Caco-2 (cell line): ENCODE measurements at regions not wholly inside any gene's neighbourhood (a gene's known extent, or its start where the extent isn't known, plus 50 kb on each side); places are given as distances from the start of the nearest gene placed in this dataset.

Source experiments
- BruUV-seq: library from RNA; stranded (reverse); fragments of 400-500 nt; replicated peaks from 2 replicates; lab custom pipeline; 2021; lab: Mats Ljungman, UMichigan
- CTCF ChIA-PET: fragments of 300-600 bp; sonication (Branson Sonifier 250); formaldehyde crosslinking; loops from one replicate; lab custom pipeline; 2022; ENCODE audit warnings: antibody characterized with exemption; lab: Charles Lee
- POLR2A ChIA-PET: fragments of 300-600 bp; sonication (Branson Sonifier 250); formaldehyde crosslinking; loops from one replicate; lab custom pipeline; 2022; ENCODE audit warnings: antibody characterized with exemption; lab: Charles Lee
- DNase-seq, 2 experiments: peaks; one replicate each; pipeline versions ENCODE4 v3.0.0 to v3.0.0-alpha.2; 2020 to 2022
- H3K27me3 ChIP-seq: replicated peaks from 2 replicates; pipeline ENCODE4 v1.6.0; 2011; ENCODE audit warnings: low read length; ENCODE audit not compliant: control insufficient read depth, insufficient read depth
- H3K36me3 ChIP-seq: 2 replicates; pipeline ENCODE4 v1.5.1; 2011; ENCODE audit warnings: low read length; ENCODE audit not compliant: control insufficient read depth, insufficient read depth
- H3K4me1 ChIP-seq: fragments of 250-450 bp; sonication (Bioruptor Pico); 2 replicates; pipeline ENCODE4 v1.5.1; 2020; ENCODE audit warnings: mild to moderate bottlenecking
- H3K4me3 ChIP-seq: 2 replicates; pipeline ENCODE4 v1.5.1; 2011; ENCODE audit warnings: low read depth, mild to moderate bottlenecking, control low read depth, low read length
- H3K9me3 ChIP-seq: fragments of 250-450 bp; sonication (Bioruptor Pico); 2 replicates; pipeline ENCODE4 v1.5.1; 2020; ENCODE audit warnings: mild to moderate bottlenecking, moderate library complexity
- H3K27ac Mint-ChIP-seq: one replicate; pipeline ENCODE4 v1.8.0; 2022; ENCODE audit warnings: mixed read lengths; ENCODE audit not compliant: unreplicated experiment
- H3K27me3 Mint-ChIP-seq: one replicate; pipeline ENCODE4 v1.8.0; 2022; ENCODE audit warnings: mixed read lengths; ENCODE audit not compliant: insufficient read depth, unreplicated experiment
- H3K36me3 Mint-ChIP-seq: one replicate; pipeline ENCODE4 v1.8.0; 2022; ENCODE audit warnings: mild to moderate bottlenecking, mixed read lengths; ENCODE audit not compliant: insufficient read depth, unreplicated experiment
- H3K4me1 Mint-ChIP-seq: one replicate; pipeline ENCODE4 v1.8.0; 2022; ENCODE audit warnings: low read depth, mixed read lengths; ENCODE audit not compliant: unreplicated experiment
- H3K4me3 Mint-ChIP-seq: one replicate; pipeline ENCODE4 v1.8.0; 2022; ENCODE audit warnings: mild to moderate bottlenecking, moderate library complexity, mixed read lengths; ENCODE audit not compliant: unreplicated experiment
- H3K9me3 Mint-ChIP-seq: one replicate; pipeline ENCODE4 v1.8.0; 2022; ENCODE audit warnings: mixed read lengths; ENCODE audit not compliant: unreplicated experiment
- CTCF ChIP-seq, 2 experiments: fragments of 200-600 bp in 1 of 2; IDR thresholded peaks; 1 replicate in 1 of 2; 2 replicates in 1 of 2; pipeline versions ENCODE4 v1.5.1 to v1.8.0; 2011 to 2022; ENCODE audit warnings: antibody characterized with exemption in 1 of 2, control low read depth in 1 of 2, inconsistent platforms in 1 of 2, low read depth in 1 of 2, low read length in 1 of 2, mild to moderate bottlenecking in 1 of 2, moderate library complexity in 1 of 2; ENCODE audit not compliant: insufficient read depth in 1 of 2, severe bottlenecking in 1 of 2, unreplicated experiment in 1 of 2
- intact Hi-C: fragments of 100-400 bp; cut with micrococcal nuclease; formaldehyde crosslinking; loops from one replicate; pipeline ENCODE4 v1.10.0; 2022; ENCODE audit not compliant: unreplicated experiment

- no peaks in the 10 kb centered on the region for H3K36me3 Mint-ChIP-seq
- Histone ChIP-seq H3K27me3 (no peaks in the 10 kb centered on the region), H3K4me3 (no peak overlapping the region), H3K36me3 (no peaks in the 10 kb centered on the region), H3K4me1 (no peaks in the 10 kb centered on the region), H3K9me3 (no peaks in the 10 kb centered on the region)
- H3K27me3 Mint-ChIP-seq = no peaks in the 10 kb centered on the region
- intact Hi-C loops = no loop called here
- no peak overlapping the region for H3K4me3 Mint-ChIP-seq
- no peak for TF ChIP-seq CTCF (IDR thresholded peaks at IDR 0.05; ENCODE audit: insufficient read depth in 1 of 2, low read depth in 1 of 2, low read length in 1 of 2, severe bottlenecking in 1 of 2, unreplicated experiment in 1 of 2)
- CTCF ChIA-PET = no interaction called here
- no peaks in the 10 kb centered on the region for H3K9me3 Mint-ChIP-seq
- BruUV-seq = no TSS peak
- DNase-seq = no peak
- H3K4me1 Mint-ChIP-seq = no peaks in the 10 kb centered on the region
- POLR2A ChIA-PET = no interaction called here
- H3K27ac Mint-ChIP-seq = no peak overlapping the region
Observed at GRCh38 chr6:48197941-48198340, 86.9 kb upstream of the PTCHD4 start.

GRCh38 chr6:48194596-48195295 is 83.7 kb upstream of the PTCHD4 start:
- ChIA-PET CTCF (no interaction called here), POLR2A (no interaction called here)
- Histone ChIP-seq H3K36me3 (no peaks in the 10 kb centered on the region), H3K9me3 (no peaks in the 10 kb centered on the region), H3K4me3 (no peak overlapping the region), H3K4me1 (no peaks in the 10 kb centered on the region), H3K27me3 (no peaks in the 10 kb centered on the region)
- Mint-ChIP-seq H3K4me3 (no peak overlapping the region), H3K4me1 (no peaks in the 10 kb centered on the region), H3K27ac (no peak overlapping the region), H3K27me3 (no peaks in the 10 kb centered on the region), H3K9me3 (no peaks in the 10 kb centered on the region), H3K36me3 (no peaks in the 10 kb centered on the region)
- no TSS peak for BruUV-seq
- intact Hi-C loops = no loop called here
- DNase-seq = no peak
- no peak for TF ChIP-seq CTCF (IDR thresholded peaks at IDR 0.05; ENCODE audit: insufficient read depth in 1 of 2, low read depth in 1 of 2, low read length in 1 of 2, severe bottlenecking in 1 of 2, unreplicated experiment in 1 of 2)

GRCh38 chr6:48188158-48188557 is 77.2 kb upstream of the PTCHD4 start:
- CTCF ChIA-PET = no interaction called here
- intact Hi-C loops = no loop called here
- no peaks in the 10 kb centered on the region for H3K9me3 Mint-ChIP-seq
- H3K4me1 Mint-ChIP-seq = no peaks in the 10 kb centered on the region
- Histone ChIP-seq H3K27me3 (no peaks in the 10 kb centered on the region), H3K36me3 (no peaks in the 10 kb centered on the region), H3K4me3 (no peak overlapping the region), H3K4me1 (no peaks in the 10 kb centered on the region), H3K9me3 (no peaks in the 10 kb centered on the region)
- POLR2A ChIA-PET = no interaction called here
- no peak for DNase-seq
- no peak overlapping the region for H3K4me3 Mint-ChIP-seq
- peaks cover 2% of the 10 kb centered on the region for H3K27me3 Mint-ChIP-seq
- BruUV-seq = no TSS peak
- no peaks in the 10 kb centered on the region for H3K36me3 Mint-ChIP-seq
- H3K27ac Mint-ChIP-seq = no peak overlapping the region
- TF ChIP-seq CTCF (IDR thresholded peaks at IDR 0.05; ENCODE audit: insufficient read depth in 1 of 2, low read depth in 1 of 2, low read length in 1 of 2, severe bottlenecking in 1 of 2, unreplicated experiment in 1 of 2) = no peak
